ENCODE measurements at regions not wholly inside any gene's neighbourhood (a gene's known extent, or its start where the extent isn't known, plus 50 kb on each side); places are given as distances from the start of the nearest gene placed in this dataset.

DNA sequence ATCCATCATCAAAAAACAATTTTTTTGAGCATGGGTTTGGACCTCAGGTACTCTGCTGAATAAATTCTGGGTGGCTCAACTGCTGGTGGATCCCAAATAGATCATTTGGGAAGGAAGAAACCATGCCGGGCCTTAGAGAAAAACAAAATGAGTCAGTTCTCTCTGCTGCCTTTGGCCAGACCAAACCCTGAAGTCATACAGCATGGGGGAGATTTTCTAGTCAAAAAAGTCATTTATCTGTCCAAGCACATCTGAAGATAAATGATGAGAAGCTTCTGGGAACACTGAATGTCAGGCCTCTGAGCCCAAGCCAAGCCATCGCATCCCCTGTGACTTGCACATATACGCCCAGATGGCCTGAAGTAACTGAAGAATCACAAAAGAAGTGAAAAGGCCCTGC, 261.4 kb downstream of the DHX15 start:
- Mint-ChIP-seq H3K9me3 (no peaks in the 10 kb centered on the region), H3K4me1 (no peaks in the 10 kb centered on the region), H3K27ac (no peak overlapping the region), H3K27me3 (ENCODE audit: low read depth) (peaks cover 22% of the 10 kb centered on the region), H3K36me3 (ENCODE audit: low read depth) (no peaks in the 10 kb centered on the region), H3K4me3 (no peak overlapping the region)
- TF ChIP-seq, protein P1, sequence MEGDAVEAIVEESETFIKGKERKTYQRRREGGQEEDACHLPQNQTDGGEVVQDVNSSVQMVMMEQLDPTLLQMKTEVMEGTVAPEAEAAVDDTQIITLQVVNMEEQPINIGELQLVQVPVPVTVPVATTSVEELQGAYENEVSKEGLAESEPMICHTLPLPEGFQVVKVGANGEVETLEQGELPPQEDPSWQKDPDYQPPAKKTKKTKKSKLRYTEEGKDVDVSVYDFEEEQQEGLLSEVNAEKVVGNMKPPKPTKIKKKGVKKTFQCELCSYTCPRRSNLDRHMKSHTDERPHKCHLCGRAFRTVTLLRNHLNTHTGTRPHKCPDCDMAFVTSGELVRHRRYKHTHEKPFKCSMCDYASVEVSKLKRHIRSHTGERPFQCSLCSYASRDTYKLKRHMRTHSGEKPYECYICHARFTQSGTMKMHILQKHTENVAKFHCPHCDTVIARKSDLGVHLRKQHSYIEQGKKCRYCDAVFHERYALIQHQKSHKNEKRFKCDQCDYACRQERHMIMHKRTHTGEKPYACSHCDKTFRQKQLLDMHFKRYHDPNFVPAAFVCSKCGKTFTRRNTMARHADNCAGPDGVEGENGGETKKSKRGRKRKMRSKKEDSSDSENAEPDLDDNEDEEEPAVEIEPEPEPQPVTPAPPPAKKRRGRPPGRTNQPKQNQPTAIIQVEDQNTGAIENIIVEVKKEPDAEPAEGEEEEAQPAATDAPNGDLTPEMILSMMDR (IDR thresholded peaks at IDR 0.05; ENCODE audit: unreplicated experiment in 3 of 3), result no peak

DNA sequence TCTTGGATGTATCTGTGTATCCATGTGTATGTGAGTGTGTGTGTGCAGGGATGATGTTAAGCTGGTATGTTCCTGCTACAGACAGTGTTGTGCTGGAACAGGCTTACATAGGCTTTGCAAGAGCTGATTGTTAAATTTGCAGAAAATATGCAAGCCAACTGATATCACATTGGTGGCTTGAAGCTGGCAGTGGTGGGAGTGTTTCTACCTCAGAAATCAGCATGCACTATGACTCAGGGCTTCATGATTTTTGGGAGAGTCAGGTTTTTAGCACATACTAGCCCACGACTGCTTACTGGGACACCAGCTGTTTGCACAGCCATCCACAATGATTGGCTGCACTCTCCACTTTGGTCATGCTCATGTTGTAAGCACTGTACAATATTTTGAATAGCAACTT, 261.8 kb downstream of the DHX15 start:
- Mint-ChIP-seq H3K36me3 (ENCODE audit: low read depth) (no peaks in the 10 kb centered on the region), H3K27ac (no peak overlapping the region)
- TF ChIP-seq, protein P1 (IDR thresholded peaks at IDR 0.05; ENCODE audit: unreplicated experiment in 3 of 3), result no peak

DNA sequence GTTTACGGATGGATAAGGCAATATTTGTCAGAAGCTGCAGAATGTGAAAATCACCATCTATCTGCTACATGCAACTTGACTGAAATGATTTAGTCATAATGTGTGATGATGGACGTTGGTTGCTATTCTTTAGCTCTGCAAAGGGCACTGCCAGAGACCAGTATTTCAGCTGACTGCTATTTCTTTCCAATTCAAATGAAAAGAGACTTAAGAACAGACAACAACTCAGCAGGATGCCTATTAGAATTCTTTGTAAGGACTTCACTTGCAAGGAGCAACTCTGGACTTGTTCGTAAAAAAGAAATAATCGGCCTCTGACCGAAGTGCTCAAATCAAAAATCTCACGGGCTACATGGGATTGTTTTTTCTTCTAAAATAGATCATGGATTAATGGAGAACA, 262.7 kb downstream of the DHX15 start:
- Mint-ChIP-seq H3K27ac (no peak overlapping the region), H3K4me1 (no peaks in the 10 kb centered on the region), H3K36me3 (ENCODE audit: low read depth) (no peaks in the 10 kb centered on the region), H3K4me3 (no peak overlapping the region), H3K9me3 (no peaks in the 10 kb centered on the region), H3K27me3 (ENCODE audit: low read depth) (peaks cover 22% of the 10 kb centered on the region)
- TF ChIP-seq, protein P1 (IDR thresholded peaks at IDR 0.05; ENCODE audit: unreplicated experiment in 3 of 3), result no peak

More for the DNA sequence above, 261.8 kb downstream of the DHX15 start:
- Mint-ChIP-seq H3K27me3 (ENCODE audit: low read depth) (peaks cover 22% of the 10 kb centered on the region), H3K4me1 (no peaks in the 10 kb centered on the region), H3K4me3 (no peak overlapping the region), H3K9me3 (no peaks in the 10 kb centered on the region)

DNA sequence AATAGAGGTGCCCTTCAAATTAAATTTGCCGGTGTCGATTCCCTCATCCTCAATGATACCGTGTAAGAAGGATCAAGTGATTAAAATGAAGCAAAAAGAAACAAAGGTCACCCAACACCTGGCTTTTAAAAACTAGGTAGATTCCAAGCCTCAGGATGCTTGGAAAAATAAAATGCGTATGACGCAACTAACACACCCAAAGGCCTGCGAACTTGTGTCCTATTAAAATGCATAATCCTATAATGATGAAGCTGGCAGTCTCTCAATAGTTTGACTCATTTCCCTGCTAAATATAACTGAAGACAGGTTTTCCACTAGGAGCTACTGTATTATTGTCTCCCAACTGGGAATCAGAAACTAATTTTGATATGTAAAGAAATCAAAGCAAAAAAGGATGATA, 263.2 kb downstream of the DHX15 start:
- TF ChIP-seq, protein P1 (IDR thresholded peaks at IDR 0.05; ENCODE audit: unreplicated experiment in 3 of 3), result no peak
- no peaks in the 10 kb centered on the region for H3K4me1 Mint-ChIP-seq
- H3K4me3 Mint-ChIP-seq, result no peak overlapping the region
- H3K27ac Mint-ChIP-seq, result no peak overlapping the region
- H3K36me3 Mint-ChIP-seq (ENCODE audit: low read depth), result no peaks in the 10 kb centered on the region
- H3K27me3 Mint-ChIP-seq (ENCODE audit: low read depth), result peaks cover 22% of the 10 kb centered on the region
- no peaks in the 10 kb centered on the region for H3K9me3 Mint-ChIP-seq

DNA sequence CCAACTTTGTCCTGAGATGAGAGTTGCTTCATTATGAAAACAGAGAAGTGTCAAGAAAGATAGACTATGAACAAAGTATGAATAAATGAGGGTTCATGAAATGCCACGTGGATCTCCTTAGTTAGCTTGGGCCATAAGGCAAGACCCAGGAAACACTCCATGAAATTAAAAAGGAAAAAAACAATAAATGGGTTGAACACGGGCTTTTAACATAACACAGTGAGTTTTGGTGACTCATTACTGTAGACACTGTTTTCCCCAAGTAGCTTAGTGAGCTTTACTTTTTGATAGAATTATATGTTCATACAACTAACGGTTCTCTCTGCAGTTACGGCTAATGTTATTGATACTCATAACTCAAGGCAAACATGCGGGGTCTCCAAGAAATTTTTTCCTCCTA, 265.0 kb downstream of the DHX15 start:
- Mint-ChIP-seq H3K27ac (no peak overlapping the region), H3K27me3 (ENCODE audit: low read depth) (peaks cover 22% of the 10 kb centered on the region), H3K36me3 (ENCODE audit: low read depth) (no peaks in the 10 kb centered on the region), H3K4me1 (no peaks in the 10 kb centered on the region), H3K4me3 (no peak overlapping the region), H3K9me3 (no peaks in the 10 kb centered on the region)
- TF ChIP-seq, protein P1 (IDR thresholded peaks at IDR 0.05; ENCODE audit: unreplicated experiment in 3 of 3), result no peak

DNA sequence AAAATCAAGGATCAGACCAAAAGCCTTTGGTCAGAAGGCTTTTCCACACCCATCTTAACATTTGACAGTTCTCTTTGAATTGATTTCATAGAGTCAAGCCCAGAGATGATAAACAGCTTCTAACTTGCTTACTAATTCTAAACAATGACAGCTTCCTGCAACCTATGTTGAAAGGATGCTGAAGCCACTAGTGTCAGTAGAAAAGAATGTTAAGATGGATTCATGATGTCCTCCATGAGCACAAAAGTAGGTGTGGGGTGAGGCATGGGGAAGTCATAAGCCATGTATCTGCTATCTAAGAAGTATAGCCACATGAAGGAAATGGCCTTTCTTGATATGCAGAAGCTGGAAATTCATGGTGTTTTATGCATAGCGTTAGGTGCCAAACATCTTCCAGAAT, 269.3 kb downstream of the DHX15 start:
- H3K36me3 Mint-ChIP-seq (ENCODE audit: low read depth), result no peaks in the 10 kb centered on the region
- H3K4me3 Mint-ChIP-seq, result no peak overlapping the region
- H3K27me3 Mint-ChIP-seq (ENCODE audit: low read depth), result no peaks in the 10 kb centered on the region
- H3K4me1 Mint-ChIP-seq, result no peaks in the 10 kb centered on the region
- TF ChIP-seq, protein P1 (IDR thresholded peaks at IDR 0.05; ENCODE audit: unreplicated experiment in 3 of 3), result no peak
- H3K27ac Mint-ChIP-seq, result no peak overlapping the region
- no peaks in the 10 kb centered on the region for H3K9me3 Mint-ChIP-seq
